Astrocyte (in vitro differentiated cells and primary cell): ENCODE measurements at regions not wholly inside any gene's neighbourhood (a gene's known extent, or its start where the extent isn't known, plus 50 kb on each side); places are given as distances from the start of the nearest gene placed in this dataset.

Source experiments
- DNase-seq: peaks from one replicate; pipeline ENCODE4 v3.0.0-alpha.2; 2010; ENCODE audit warnings: low read depth
- FAIRE-seq: peaks from 2 replicates; lab custom pipeline; 2011; peaks lifted over from hg19 to GRCh38; lab: Jason Lieb, UNC
- H2AFZ ChIP-seq: 2 replicates; pipeline ENCODE4 v1.6.0; 2012; ENCODE audit warnings: low read depth, low read length, inconsistent platforms
- H3K27ac ChIP-seq: 2 replicates; pipeline ENCODE4 v1.5.1; 2011; ENCODE audit warnings: low read depth, low read length, inconsistent platforms
- H3K27me3 ChIP-seq: 2 replicates; pipeline ENCODE4 v1.6.0; 2011; ENCODE audit warnings: low read length, inconsistent platforms; ENCODE audit not compliant: insufficient read depth
- H3K36me3 ChIP-seq: 2 replicates; pipeline ENCODE4 v1.5.1; 2011; ENCODE audit warnings: low read length, inconsistent platforms; ENCODE audit not compliant: insufficient read depth
- H3K4me1 ChIP-seq: 2 replicates; pipeline ENCODE4 v1.5.1; 2011; ENCODE audit warnings: low read length, inconsistent platforms; ENCODE audit not compliant: insufficient read depth
- H3K4me2 ChIP-seq: 2 replicates; pipeline ENCODE4 v1.6.0; 2012; ENCODE audit warnings: low read length, inconsistent platforms
- H3K4me3 ChIP-seq: 2 replicates; pipeline ENCODE4 v1.5.1; 2011; ENCODE audit warnings: low read depth, mild to moderate bottlenecking, low read length, inconsistent platforms; ENCODE audit not compliant: insufficient read depth
- H3K79me2 ChIP-seq: 2 replicates; pipeline ENCODE4 v1.6.0; 2012; ENCODE audit warnings: mild to moderate bottlenecking, low read length, inconsistent platforms; ENCODE audit not compliant: insufficient read depth
- H3K9ac ChIP-seq: 2 replicates; pipeline ENCODE4 v1.6.0; 2012; ENCODE audit warnings: mild to moderate bottlenecking, low read length, inconsistent platforms
- H3K9me3 ChIP-seq: 2 replicates; pipeline ENCODE4 v1.5.1; 2012; ENCODE audit warnings: low read depth, mild to moderate bottlenecking, low read length, inconsistent platforms; ENCODE audit not compliant: insufficient read depth
- H4K20me1 ChIP-seq: 2 replicates; pipeline ENCODE4 v1.6.0; 2012; ENCODE audit warnings: low read length, inconsistent platforms; ENCODE audit not compliant: insufficient read depth
- H3K27ac Mint-ChIP-seq: one replicate; pipeline ENCODE4 v1.8.0; 2021; ENCODE audit warnings: mild to moderate bottlenecking, mixed read lengths; ENCODE audit not compliant: unreplicated experiment
- H3K27me3 Mint-ChIP-seq: one replicate; pipeline ENCODE4 v1.8.0; 2021; ENCODE audit warnings: low read depth, mixed read lengths; ENCODE audit not compliant: unreplicated experiment
- H3K36me3 Mint-ChIP-seq: one replicate; pipeline ENCODE4 v1.8.0; 2021; ENCODE audit warnings: low read depth, mixed read lengths; ENCODE audit not compliant: unreplicated experiment
- H3K4me1 Mint-ChIP-seq: one replicate; pipeline ENCODE4 v1.8.0; 2021; ENCODE audit warnings: low read depth, mixed read lengths; ENCODE audit not compliant: unreplicated experiment
- H3K4me3 Mint-ChIP-seq: one replicate; pipeline ENCODE4 v1.8.0; 2021; ENCODE audit warnings: mild to moderate bottlenecking, moderate library complexity, mixed read lengths; ENCODE audit not compliant: unreplicated experiment
- H3K9me3 Mint-ChIP-seq: one replicate; pipeline ENCODE4 v1.8.0; 2021; ENCODE audit warnings: mild to moderate bottlenecking, mixed read lengths; ENCODE audit not compliant: unreplicated experiment
- CTCF ChIP-seq: IDR thresholded peaks from 2 replicates; pipeline ENCODE4 v1.5.1; 2011; ENCODE audit warnings: low read depth, mild to moderate bottlenecking, inconsistent platforms, low read length, moderate library complexity; ENCODE audit not compliant: insufficient read depth
- EZH2 ChIP-seq: IDR thresholded peaks from 2 replicates; pipeline ENCODE4 v1.6.1; 2012; ENCODE audit warnings: mild to moderate bottlenecking, low read length, inconsistent platforms; ENCODE audit not compliant: insufficient read depth

DNA sequence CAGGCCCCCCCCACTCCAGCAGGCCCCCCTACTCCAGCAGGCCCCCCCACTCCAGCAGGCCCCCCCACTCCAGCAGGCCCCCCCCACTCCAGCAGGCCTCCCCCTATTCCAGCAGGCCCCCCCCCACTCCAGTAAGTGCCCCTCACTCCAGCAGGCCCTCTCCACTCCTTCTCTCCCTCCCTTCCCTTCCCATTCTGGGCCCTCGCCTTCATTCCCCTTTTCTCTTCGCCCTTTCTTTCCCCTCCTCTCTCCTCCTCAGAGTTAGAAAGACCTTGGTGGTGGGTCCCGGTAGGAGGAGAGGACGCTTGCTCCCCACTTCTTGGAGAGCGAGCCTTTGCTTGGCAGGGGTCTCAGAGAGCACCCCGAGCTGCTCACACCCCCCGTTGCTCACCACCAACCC is 177.0 kb upstream of the TNRC6C start:
- peaks cover 68% of the 10 kb centered on the region for H3K27me3 Mint-ChIP-seq
- Histone ChIP-seq H3K9me3 (no peaks in the 10 kb centered on the region), H3K4me3 (no peak overlapping the region), H3K27ac (no peak overlapping the region), H2AFZ (no peak overlapping the region), H3K27me3 (peaks cover 19% of the 10 kb centered on the region), H3K36me3 (no peaks in the 10 kb centered on the region), H4K20me1 (no peaks in the 10 kb centered on the region), H3K4me1 (peaks cover 11% of the 10 kb centered on the region), H3K9ac (no peak overlapping the region), H3K4me2 (no peak overlapping the region), H3K79me2 (no peaks in the 10 kb centered on the region)
- FAIRE-seq, result no peak
- H3K27ac Mint-ChIP-seq, result no peak overlapping the region
- TF ChIP-seq EZH2 (no peak), CTCF (no peak)
- H3K4me1 Mint-ChIP-seq, result peaks cover 4% of the 10 kb centered on the region
- no peak for DNase-seq
- H3K36me3 Mint-ChIP-seq, result no peaks in the 10 kb centered on the region
- peaks cover 8% of the 10 kb centered on the region for H3K9me3 Mint-ChIP-seq
- no peak overlapping the region for H3K4me3 Mint-ChIP-seq

GRCh38 chr17:77782201-77782600 is 176.3 kb upstream of the TNRC6C start:
- Mint-ChIP-seq H3K27ac (peak overlapping the region; percentile 36), H3K4me1 (peaks cover 4% of the 10 kb centered on the region), H3K27me3 (peaks cover 75% of the 10 kb centered on the region), H3K36me3 (no peaks in the 10 kb centered on the region), H3K4me3 (no peak overlapping the region), H3K9me3 (peaks cover 8% of the 10 kb centered on the region)
- H2AFZ ChIP-seq, result no peak overlapping the region
- H3K27me3 ChIP-seq, result peaks cover 26% of the 10 kb centered on the region
- H4K20me1 ChIP-seq, result no peaks in the 10 kb centered on the region
- H3K4me2 ChIP-seq, result no peak overlapping the region
- H3K9ac ChIP-seq, result no peak overlapping the region
- no peak overlapping the region for H3K4me3 ChIP-seq
- TF ChIP-seq CTCF, result no peak
- TF ChIP-seq EZH2, result no peak
- no peak for FAIRE-seq
- DNase-seq, result no peak
- H3K79me2 ChIP-seq, result no peaks in the 10 kb centered on the region
- H3K27ac ChIP-seq, result no peak overlapping the region
- H3K4me1 ChIP-seq, result peaks cover 11% of the 10 kb centered on the region
- H3K9me3 ChIP-seq, result no peaks in the 10 kb centered on the region
- H3K36me3 ChIP-seq, result no peaks in the 10 kb centered on the region

GRCh38 chr17:77782611-77783010 is 175.9 kb upstream of the TNRC6C start:
- H3K79me2 ChIP-seq, result no peaks in the 10 kb centered on the region
- no peak overlapping the region for H2AFZ ChIP-seq
- H3K36me3 Mint-ChIP-seq, result no peaks in the 10 kb centered on the region
- H3K9me3 Mint-ChIP-seq, result peaks cover 8% of the 10 kb centered on the region
- H3K27ac Mint-ChIP-seq, result no peak overlapping the region
- peaks cover 30% of the 10 kb centered on the region for H3K27me3 ChIP-seq
- H3K27ac ChIP-seq, result no peak overlapping the region
- no peak overlapping the region for H3K4me3 ChIP-seq
- H3K4me2 ChIP-seq, result no peak overlapping the region
- DNase-seq (no peak), FAIRE-seq (no peak)
- no peaks in the 10 kb centered on the region for H3K36me3 ChIP-seq
- no peaks in the 10 kb centered on the region for H3K9me3 ChIP-seq
- H4K20me1 ChIP-seq, result no peaks in the 10 kb centered on the region
- no peak overlapping the region for H3K4me3 Mint-ChIP-seq
- H3K27me3 Mint-ChIP-seq, result peaks cover 79% of the 10 kb centered on the region
- H3K4me1 ChIP-seq, result peaks cover 11% of the 10 kb centered on the region
- H3K9ac ChIP-seq, result no peak overlapping the region
- H3K4me1 Mint-ChIP-seq, result peaks cover 4% of the 10 kb centered on the region
- TF ChIP-seq EZH2, result no peak
- no peak for TF ChIP-seq CTCF
